Glomerular endothelial cell (primary cell): ENCODE measurements at regions not wholly inside any gene's neighbourhood (a gene's known extent, or its start where the extent isn't known, plus 50 kb on each side); places are given as distances from the start of the nearest gene placed in this dataset.
"Not testable (repeated sequence)": the region's sequence is repeated elsewhere in the genome, so short reads cannot be mapped to it uniquely, and the experiment has no call there.

Experiments
- DNase-seq: peaks from one replicate; pipeline ENCODE4 v3.0.0-alpha.2; 2011; ENCODE audit warnings: low read depth, low spot score; ENCODE audit errors: extremely low read depth

DNA sequence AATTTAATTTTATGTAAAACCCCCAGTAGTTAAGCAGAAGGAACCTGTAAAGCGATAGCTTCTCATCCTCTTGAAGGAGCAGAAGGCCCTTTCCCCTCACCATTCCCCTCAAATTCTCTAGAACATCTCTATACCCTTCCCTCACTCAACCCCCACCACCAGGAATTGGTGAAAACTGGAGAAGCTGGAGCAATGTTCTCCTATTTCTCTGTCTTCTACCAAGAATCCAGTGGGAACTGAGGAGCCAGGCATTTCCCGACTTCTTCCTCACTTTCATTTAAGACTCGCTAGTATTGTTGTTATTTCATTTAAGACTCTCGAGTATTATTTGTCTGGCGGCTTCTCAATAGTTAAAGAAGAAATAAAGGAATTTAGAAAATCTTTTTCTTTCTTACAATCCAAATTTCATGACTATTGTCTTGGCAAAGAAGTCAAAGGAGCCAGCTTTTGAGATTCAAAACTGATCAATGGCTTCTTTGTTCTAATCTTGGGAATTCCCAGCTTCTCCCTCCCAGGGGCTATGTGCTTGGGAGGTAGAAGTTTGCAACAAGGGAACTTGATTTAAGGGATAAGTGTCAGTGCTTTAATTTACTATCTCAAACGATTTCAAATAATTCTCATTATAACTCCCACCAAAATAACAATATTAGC lies 253.3 kb upstream of the ADGRL2 start:
- no peak for DNase-seq

DNA sequence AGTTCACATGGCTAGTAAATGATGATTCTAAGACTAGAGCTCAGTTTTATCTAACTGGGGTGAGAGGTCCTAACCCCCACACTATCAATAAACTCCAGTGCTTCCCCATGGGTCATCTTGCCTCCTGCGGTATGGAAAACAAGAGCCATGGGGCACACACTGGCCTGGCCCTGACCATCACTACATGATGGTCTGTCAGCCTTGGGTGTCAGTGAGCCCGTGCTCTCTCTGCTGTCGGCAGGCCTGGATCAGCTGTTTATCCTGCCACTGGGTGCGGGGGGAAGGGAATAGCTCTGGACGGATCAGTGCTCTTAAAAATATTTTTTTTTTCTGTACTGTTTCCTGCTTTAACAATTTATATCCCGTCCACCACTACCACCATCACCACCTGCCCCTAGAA lies 255.0 kb upstream of the ADGRL2 start:
- no peak for DNase-seq

DNA sequence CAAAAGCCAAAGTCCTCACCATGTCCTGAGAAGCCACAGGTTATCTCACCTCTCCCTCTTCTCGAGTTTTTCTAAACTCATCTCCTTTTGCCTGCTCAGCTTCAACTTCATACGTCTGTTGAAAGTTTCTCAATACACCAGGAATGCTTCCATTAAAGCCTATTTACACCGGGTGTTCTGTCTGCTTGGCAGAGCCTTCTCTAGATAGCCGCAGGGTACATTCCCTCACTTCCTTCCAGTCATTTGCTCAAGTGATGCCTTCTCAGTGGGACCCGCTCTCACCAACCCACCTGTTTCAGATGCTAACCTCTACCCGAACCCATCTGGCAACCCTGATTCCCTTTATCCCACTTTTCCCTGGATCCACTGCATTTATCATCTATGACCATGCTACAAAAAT lies 257.0 kb upstream of the ADGRL2 start:
- no peak for DNase-seq

DNA sequence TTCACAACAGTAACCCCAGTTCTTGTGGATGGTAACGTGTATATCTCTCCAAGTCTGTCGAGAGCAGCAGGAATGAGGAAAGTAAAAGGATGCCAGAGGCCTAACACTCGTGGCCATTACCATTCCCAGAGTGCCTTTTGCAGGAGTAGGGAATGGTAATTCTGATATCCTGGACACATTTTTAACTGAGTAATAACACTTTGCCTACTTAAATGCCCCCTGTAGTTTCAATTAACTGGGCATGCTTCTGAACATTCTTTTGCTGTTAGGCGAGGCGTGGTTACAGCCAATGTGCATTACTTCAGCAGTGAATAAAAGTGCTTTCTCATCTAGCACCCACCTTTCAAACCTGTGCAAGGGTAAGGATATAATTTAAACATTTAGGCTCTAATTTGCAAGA lies 258.5 kb upstream of the ADGRL2 start:
- no peak for DNase-seq

GRCh38 chr1:81540216-81540615 lies 260.5 kb upstream of the ADGRL2 start:
- DNase-seq, result no peak

- no peak for DNase-seq
Measured at GRCh38 chr1:81529014-81529413, 271.7 kb upstream of the ADGRL2 start.

- DNase-seq, result no peak
Measured at GRCh38 chr1:81525085-81525484, 275.6 kb upstream of the ADGRL2 start.

DNA sequence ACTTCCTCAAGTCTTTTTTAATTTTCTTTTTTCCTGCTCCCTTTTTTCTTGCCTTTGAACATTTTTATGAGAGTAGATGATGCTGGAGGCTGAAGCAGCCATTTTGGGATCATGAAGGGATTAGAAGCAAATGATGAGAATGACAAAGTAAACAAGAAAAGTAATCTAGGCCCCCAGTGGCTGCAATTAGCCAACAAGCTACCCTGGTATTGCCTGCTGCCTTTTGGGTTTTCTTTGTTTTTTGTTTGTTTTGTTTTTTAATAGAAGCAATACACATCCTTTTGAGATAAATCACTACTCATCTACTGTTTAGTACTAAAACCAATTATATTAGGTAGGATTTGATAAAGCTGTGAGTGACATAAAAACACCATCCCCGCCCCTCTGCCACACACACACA lies 280.7 kb upstream of the ADGRL2 start:
- no peak for DNase-seq

DNA sequence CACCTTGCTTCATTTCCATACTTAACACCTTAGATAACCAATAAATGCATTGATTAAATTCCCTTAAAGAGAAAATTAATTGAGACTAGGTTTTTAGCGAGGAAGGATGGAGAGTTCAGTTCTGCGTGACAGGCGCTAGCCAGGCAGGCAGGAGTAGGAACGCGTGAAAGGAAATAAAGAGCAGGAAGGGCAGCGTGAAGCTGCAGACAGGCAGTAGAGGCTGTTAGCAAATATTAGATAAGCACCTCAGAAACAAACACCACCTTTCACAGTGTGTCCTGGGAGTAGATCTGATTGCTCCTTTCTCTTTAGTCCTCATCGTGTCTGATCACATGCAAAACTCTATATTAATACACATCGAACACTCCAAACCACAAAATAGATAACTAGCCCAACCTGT lies 282.7 kb upstream of the ADGRL2 start:
- DNase-seq, result no peak

DNA sequence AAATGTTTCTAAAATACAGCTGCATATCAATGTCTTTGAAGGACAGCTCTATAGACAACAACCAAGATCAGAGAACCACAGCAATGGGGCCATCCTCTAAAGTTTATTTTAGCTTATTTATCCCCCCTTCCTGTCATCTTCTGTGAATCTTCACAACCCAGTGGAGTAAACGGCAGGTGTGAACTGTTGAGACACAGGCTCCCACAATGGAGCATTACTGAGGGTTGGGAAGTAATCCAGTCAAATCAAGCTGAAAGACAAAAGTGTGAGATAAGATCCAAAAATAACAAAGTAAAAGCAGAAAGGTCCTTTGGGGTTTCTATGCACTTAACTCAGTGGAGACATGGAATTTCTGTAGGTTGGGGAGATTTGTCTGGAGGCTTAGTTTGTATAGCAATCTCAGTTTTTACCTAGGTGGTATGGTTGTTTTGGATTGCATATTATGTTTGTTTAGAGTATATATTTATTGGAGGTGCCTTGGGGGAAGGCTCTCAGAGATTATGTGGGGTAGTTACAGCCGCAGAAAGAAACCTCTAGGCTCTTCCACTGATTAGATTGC lies 286.9 kb upstream of the ADGRL2 start:
- no peak for DNase-seq

DNA sequence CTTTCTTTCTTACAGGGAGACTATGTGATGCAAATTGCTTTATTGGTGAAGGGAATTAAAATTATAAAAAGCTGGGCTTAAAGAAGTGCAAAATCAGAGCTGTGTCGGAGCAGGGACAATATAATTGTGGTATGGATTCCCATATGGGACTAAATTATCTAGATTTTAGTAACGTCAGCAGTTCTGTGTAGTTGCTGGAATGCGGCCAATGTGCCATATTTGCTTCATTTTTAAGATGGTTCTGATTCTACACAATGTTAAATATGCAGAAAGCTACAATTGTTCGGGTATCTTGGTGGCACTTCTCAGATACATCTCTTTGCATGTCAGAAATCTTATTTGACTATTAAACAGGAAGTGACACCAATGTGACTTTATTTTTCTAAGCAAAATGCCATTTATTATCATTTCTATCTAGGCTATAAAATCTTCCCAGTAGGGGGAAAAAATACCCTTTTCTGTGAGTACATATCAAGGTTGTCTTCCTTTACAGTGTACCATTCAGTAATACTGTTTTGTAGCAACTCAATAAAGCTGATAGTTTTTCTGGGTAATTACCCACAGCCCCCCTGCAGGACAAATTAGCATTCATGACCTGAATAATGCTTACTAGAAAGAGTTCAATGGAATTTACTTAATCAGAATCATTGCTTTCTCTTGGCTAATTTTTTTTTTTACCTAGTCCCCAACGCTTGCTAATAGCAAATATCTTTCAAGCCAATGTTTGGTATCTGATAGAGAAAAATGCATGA lies 288.3 kb upstream of the ADGRL2 start:
- no peak for DNase-seq

DNA sequence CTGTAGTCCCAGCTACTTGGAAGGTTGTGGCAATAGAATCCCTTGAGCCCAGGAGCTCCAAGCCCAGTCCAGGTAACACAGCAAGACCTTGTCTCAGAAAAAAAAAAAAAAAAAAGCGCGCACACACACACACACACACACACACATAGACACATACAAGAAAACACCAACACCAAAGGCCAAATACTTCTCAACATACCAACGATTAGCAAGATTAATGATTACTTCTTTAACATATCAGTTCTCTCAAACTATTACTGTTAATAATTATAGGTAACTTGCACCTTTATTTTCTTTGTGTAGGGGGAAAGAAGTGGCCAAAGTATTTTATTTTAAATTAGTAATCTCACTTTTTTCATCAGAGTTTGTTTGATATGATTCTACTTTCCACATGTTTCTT lies 289.5 kb upstream of the ADGRL2 start:
- no peak for DNase-seq

DNA sequence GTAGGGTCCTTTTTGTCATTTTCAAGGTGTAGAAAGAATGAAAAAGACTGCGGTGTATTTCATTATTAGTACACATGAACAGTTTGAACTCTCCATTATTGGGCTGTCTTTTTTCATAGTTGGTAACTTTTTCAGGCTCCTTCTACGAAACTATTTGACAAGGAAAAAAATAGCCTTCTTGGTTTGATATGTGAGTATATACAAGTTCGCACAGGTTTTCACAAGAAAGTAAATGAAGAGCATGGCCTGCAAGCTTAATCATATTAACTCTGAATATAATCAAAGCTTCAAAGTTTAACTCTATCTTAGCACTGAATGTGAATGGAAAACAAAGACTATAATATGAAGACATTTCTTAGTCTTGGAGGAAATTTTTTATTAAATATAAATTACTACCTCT lies 290.0 kb upstream of the ADGRL2 start:
- no peak for DNase-seq

DNA sequence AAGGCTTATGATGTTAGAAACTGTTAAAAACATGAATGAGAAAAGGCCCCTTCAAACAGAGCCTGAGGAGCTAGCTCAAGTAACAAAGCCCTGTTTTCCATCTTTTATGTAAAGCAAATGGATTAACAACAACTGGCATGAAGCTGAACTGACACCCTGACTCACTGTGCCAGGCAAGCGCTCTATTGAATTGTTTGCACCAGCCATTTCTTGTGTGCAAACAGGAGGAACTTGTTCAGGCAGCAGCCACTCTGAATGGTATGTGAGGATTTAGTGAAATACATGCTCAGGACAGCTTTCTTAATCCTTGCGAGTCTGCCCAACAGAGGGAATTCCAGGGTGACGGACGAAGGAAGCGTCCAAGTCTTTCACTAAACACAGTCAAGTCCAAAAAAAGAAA lies 291.1 kb upstream of the ADGRL2 start:
- no peak for DNase-seq

DNA sequence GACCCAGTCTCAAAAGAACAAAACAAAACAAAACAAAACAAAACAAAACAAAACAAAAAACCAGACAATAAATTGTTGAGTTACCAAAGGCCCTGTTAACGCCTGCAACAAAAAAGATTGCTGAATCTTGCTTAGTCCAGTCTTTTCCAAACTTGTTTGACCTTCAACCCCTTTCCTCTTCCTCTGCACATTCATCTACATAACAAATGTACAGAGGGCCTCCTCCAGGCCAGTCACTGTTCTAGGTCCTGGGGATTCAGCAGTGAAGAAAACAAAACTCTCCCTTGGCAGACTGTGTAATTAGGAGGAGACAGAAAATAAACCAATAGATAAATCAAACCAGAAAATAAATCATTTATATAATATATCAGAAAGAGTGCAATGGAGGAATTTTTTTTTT lies 294.0 kb upstream of the ADGRL2 start:
- DNase-seq, result no peak

DNA sequence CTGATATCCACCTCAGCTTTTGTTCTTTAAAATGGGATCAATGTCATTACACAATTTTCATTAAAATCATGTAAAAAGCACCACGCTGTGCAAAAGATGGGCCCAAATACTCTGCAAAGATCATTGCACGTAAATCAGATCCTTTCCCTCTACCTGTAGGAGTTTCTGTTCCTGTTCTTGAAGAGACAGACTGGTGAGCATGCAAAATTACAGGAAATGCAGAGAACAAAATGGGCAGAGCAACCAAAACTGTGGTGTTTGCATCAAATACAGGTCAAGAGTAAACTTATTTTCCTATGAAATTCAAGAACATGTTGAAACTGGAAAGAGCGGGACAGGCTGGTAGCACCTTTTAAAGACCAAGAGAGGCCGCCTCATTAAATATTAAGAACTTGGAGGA lies 294.9 kb upstream of the ADGRL2 start:
- no peak for DNase-seq

DNA sequence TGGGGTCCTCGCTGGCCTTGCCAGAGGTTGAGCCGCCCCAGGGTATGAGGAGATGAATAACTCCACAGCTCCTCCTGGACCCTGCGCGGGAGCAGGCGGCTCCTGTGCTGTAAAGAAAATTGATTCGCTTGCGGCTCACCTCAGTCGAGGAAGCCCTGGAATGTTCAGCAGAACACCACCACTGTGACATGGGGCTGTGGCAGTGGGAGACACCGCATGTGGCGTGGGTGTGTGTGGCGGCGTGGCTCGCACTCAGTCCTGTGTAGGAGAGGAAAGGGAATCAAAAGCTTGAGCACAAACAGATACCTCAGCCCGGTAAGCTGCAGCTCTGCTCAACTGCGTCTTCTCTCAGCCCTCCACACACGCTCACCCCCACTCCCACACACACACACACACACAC lies 295.9 kb upstream of the ADGRL2 start:
- not testable (repeated sequence) for DNase-seq

- DNase-seq, result not testable (repeated sequence)
Measured at GRCh38 chr1:81502705-81503104, 298.0 kb upstream of the ADGRL2 start.

DNA sequence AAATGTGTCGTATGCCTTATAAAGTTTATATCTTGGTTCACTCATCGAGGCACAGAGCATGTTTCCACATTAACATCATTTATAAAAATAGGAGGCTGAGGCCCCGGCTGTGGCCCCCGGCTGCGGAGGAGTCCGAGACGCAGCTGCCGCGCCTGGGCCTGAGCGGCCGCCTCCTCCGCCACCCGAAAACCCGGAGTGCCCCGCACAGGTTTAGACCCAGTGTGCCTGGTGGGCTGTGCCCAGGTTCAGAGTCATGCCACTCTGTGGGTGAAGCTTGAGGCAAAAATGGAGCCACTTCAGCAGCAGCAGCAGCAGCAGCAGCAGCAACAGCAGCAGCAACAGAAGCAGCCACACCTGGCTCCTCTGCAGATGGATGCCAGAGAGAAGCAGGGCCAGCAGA lies 299.2 kb upstream of the ADGRL2 start:
- DNase-seq, result not testable (repeated sequence)

- DNase-seq, result no peak
Measured at GRCh38 chr1:81499487-81499886, 301.2 kb upstream of the ADGRL2 start.

DNA sequence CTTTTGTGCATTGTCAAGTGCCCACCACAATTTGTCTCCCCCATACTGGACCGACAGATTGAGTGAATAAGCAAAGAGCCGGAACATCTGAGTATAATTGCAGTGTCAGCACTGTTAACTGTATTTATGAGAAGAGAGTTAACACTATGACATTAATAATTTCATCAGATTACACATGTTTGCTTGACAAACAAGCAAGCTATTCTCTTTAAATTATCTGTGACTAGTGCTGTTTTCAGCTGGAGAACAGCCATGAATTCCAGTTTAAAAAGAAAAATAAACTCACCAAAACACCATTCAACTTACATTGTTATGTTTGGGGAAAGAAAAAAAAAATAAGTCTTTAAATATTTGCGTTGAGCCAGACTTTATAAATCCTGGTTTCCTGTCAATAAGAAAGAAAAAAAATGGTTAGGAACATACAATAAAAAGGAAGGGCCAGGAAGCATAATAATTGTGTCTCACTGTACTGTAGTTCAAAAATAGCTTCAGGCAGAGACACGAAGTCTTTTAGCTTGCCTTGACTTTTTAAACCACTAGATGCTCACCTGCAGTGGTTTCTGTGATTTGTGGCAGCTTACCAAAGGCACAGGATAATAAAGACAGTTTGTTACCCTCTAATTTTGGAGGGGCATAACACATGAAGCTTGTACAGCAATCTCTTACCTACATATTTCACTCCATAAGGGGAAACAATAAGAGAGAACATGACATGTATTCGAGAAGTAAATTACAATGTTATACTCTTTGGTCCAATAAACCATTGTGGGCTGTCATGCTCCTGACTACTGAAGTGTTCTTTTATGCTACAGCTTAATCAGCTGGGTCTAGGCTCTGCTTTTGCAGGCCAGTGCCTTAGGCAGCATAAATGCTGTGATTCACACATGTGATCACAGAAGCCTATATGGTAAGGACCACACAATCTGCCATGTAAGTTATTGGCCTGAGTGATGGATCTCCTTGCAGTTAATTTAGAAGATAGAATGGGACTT lies 302.0 kb upstream of the ADGRL2 start:
- no peak for DNase-seq
